ENCODE measurements at regions not wholly inside any gene's neighbourhood (a gene's known extent, or its start where the extent isn't known, plus 50 kb on each side); places are given as distances from the start of the nearest gene placed in this dataset.

GRCh38 chrX:124719060-124719459 lies 372.7 kb downstream of the SH2D1A start:
- FAIRE-seq (no peak), DNase-seq (ENCODE audit: low read depth) (no peak)
- H3K4me3 ChIP-seq (ENCODE audit: low read depth, low read length): no peak overlapping the region
- H3K27me3 ChIP-seq (ENCODE audit: control insufficient read depth, insufficient read depth, low read length): no peaks in the 10 kb centered on the region
- H3K36me3 ChIP-seq (ENCODE audit: control insufficient read depth, insufficient read depth, low read length): no peaks in the 10 kb centered on the region
- TF ChIP-seq CTCF (IDR thresholded peaks at IDR 0.05; ENCODE audit: insufficient read depth, low read length, severe bottlenecking): no peak

- Histone ChIP-seq H3K27me3 (ENCODE audit: control insufficient read depth, insufficient read depth, low read length) (no peaks in the 10 kb centered on the region), H3K4me3 (ENCODE audit: low read depth, low read length) (no peak overlapping the region), H3K36me3 (ENCODE audit: control insufficient read depth, insufficient read depth, low read length) (no peaks in the 10 kb centered on the region)
- FAIRE-seq: no peak
- TF ChIP-seq CTCF (IDR thresholded peaks at IDR 0.05; ENCODE audit: insufficient read depth, low read length, severe bottlenecking): no peak
- peak; percentile 1 for DNase-seq (ENCODE audit: low read depth)
Measured at GRCh38 chrX:124720532-124720931, 374.2 kb downstream of the SH2D1A start.

GRCh38 chrX:124725502-124725901 lies 379.1 kb downstream of the SH2D1A start:
- H3K4me3 ChIP-seq (ENCODE audit: low read depth, low read length): no peak overlapping the region
- TF ChIP-seq CTCF (IDR thresholded peaks at IDR 0.05; ENCODE audit: insufficient read depth, low read length, severe bottlenecking): no peak
- DNase-seq (ENCODE audit: low read depth): no peak
- no peaks in the 10 kb centered on the region for H3K27me3 ChIP-seq (ENCODE audit: control insufficient read depth, insufficient read depth, low read length)
- no peaks in the 10 kb centered on the region for H3K36me3 ChIP-seq (ENCODE audit: control insufficient read depth, insufficient read depth, low read length)
- no peak for FAIRE-seq

- Histone ChIP-seq H3K36me3 (ENCODE audit: control insufficient read depth, insufficient read depth, low read length) (no peaks in the 10 kb centered on the region), H3K4me3 (ENCODE audit: low read depth, low read length) (no peak overlapping the region), H3K27me3 (ENCODE audit: control insufficient read depth, insufficient read depth, low read length) (no peaks in the 10 kb centered on the region)
- DNase-seq (ENCODE audit: low read depth): no peak
- no peak for FAIRE-seq
- no peak for TF ChIP-seq CTCF (IDR thresholded peaks at IDR 0.05; ENCODE audit: insufficient read depth, low read length, severe bottlenecking)
Measured at GRCh38 chrX:124726292-124726691, 379.9 kb downstream of the SH2D1A start.

- DNase-seq (ENCODE audit: low read depth): no peak
- Histone ChIP-seq H3K27me3 (ENCODE audit: control insufficient read depth, insufficient read depth, low read length) (no peaks in the 10 kb centered on the region), H3K4me3 (ENCODE audit: low read depth, low read length) (no peak overlapping the region), H3K36me3 (ENCODE audit: control insufficient read depth, insufficient read depth, low read length) (no peaks in the 10 kb centered on the region)
- no peak for TF ChIP-seq CTCF (IDR thresholded peaks at IDR 0.05; ENCODE audit: insufficient read depth, low read length, severe bottlenecking)
- FAIRE-seq: no peak
Measured at GRCh38 chrX:124726881-124727280, 380.5 kb downstream of the SH2D1A start.

- no peak for TF ChIP-seq CTCF (IDR thresholded peaks at IDR 0.05; ENCODE audit: insufficient read depth, low read length, severe bottlenecking)
- H3K27me3 ChIP-seq (ENCODE audit: control insufficient read depth, insufficient read depth, low read length): no peaks in the 10 kb centered on the region
- FAIRE-seq: no peak
- DNase-seq (ENCODE audit: low read depth): no peak
- no peaks in the 10 kb centered on the region for H3K36me3 ChIP-seq (ENCODE audit: control insufficient read depth, insufficient read depth, low read length)
- no peak overlapping the region for H3K4me3 ChIP-seq (ENCODE audit: low read depth, low read length)
Measured at GRCh38 chrX:124736553-124737270, 390.3 kb downstream of the SH2D1A start.

Data from bronchial epithelial cell (primary cell).